ENCODE measurements at regions not wholly inside any gene's neighbourhood (a gene's known extent, or its start where the extent isn't known, plus 50 kb on each side); places are given as distances from the start of the nearest gene placed in this dataset.

- Histone ChIP-seq H3K9me3 (ENCODE audit: insufficient read depth, low read length) (no peaks in the 10 kb centered on the region), H3K36me3 (ENCODE audit: insufficient read depth, insufficient read length, low read length) (no peaks in the 10 kb centered on the region), H3K9ac (ENCODE audit: insufficient read length, low read depth) (no peak overlapping the region), H3K4me3 (ENCODE audit: insufficient read length, low read depth) (no peak overlapping the region), H3K4me1 (ENCODE audit: insufficient read depth, insufficient read length) (no peaks in the 10 kb centered on the region), H3K27me3 (ENCODE audit: insufficient read depth, insufficient read length) (no peaks in the 10 kb centered on the region)
- DNase-seq (ENCODE audit: low read depth, low spot score): no peak
- TF ChIP-seq YY1 (IDR thresholded peaks at IDR 0.05; ENCODE audit: insufficient read depth, insufficient read length) (no peak), ZNF274 (IDR thresholded peaks at IDR 0.05; ENCODE audit: low read depth, low read length) (no peak), SUZ12 (IDR thresholded peaks at IDR 0.05; ENCODE audit: extremely low read depth, insufficient read depth, insufficient read length) (no peak)
These were observed 584.8 kb upstream of the AGA start for GRCh38 chr4:178026999-178027398.

GRCh38 chr4:178027796-178028195 is 585.6 kb upstream of the AGA start:
- TF ChIP-seq YY1 (IDR thresholded peaks at IDR 0.05; ENCODE audit: insufficient read depth, insufficient read length) (no peak), SUZ12 (IDR thresholded peaks at IDR 0.05; ENCODE audit: extremely low read depth, insufficient read depth, insufficient read length) (no peak), ZNF274 (IDR thresholded peaks at IDR 0.05; ENCODE audit: low read depth, low read length) (no peak)
- H3K9ac ChIP-seq (ENCODE audit: insufficient read length, low read depth): no peak overlapping the region

GRCh38 chr4:178028481-178028880 is 586.2 kb upstream of the AGA start:
- Histone ChIP-seq H3K9me3 (ENCODE audit: insufficient read depth, low read length) (no peaks in the 10 kb centered on the region), H3K9ac (ENCODE audit: insufficient read length, low read depth) (no peak overlapping the region), H3K36me3 (ENCODE audit: insufficient read depth, insufficient read length, low read length) (no peaks in the 10 kb centered on the region), H3K27me3 (ENCODE audit: insufficient read depth, insufficient read length) (no peaks in the 10 kb centered on the region), H3K4me1 (ENCODE audit: insufficient read depth, insufficient read length) (no peaks in the 10 kb centered on the region), H3K4me3 (ENCODE audit: insufficient read length, low read depth) (no peak overlapping the region)
- no peak for TF ChIP-seq SUZ12 (IDR thresholded peaks at IDR 0.05; ENCODE audit: extremely low read depth, insufficient read depth, insufficient read length)
- TF ChIP-seq ZNF274 (IDR thresholded peaks at IDR 0.05; ENCODE audit: low read depth, low read length): no peak
- no peak for TF ChIP-seq YY1 (IDR thresholded peaks at IDR 0.05; ENCODE audit: insufficient read depth, insufficient read length)
- DNase-seq (ENCODE audit: low read depth, low spot score): no peak

More at GRCh38 chr4:178027796-178028195, 585.6 kb upstream of the AGA start:
- Histone ChIP-seq H3K9me3 (ENCODE audit: insufficient read depth, low read length) (no peaks in the 10 kb centered on the region), H3K4me1 (ENCODE audit: insufficient read depth, insufficient read length) (no peaks in the 10 kb centered on the region), H3K4me3 (ENCODE audit: insufficient read length, low read depth) (no peak overlapping the region), H3K27me3 (ENCODE audit: insufficient read depth, insufficient read length) (no peaks in the 10 kb centered on the region), H3K36me3 (ENCODE audit: insufficient read depth, insufficient read length, low read length) (no peaks in the 10 kb centered on the region)
- DNase-seq (ENCODE audit: low read depth, low spot score): no peak

GRCh38 chr4:178037459-178038214 is 595.4 kb upstream of the AGA start:
- H3K4me3 ChIP-seq (ENCODE audit: insufficient read length, low read depth): no peak overlapping the region
- H3K9me3 ChIP-seq (ENCODE audit: insufficient read depth, low read length): no peaks in the 10 kb centered on the region
- H3K9ac ChIP-seq (ENCODE audit: insufficient read length, low read depth): no peak overlapping the region
- no peaks in the 10 kb centered on the region for H3K4me1 ChIP-seq (ENCODE audit: insufficient read depth, insufficient read length)
- no peaks in the 10 kb centered on the region for H3K36me3 ChIP-seq (ENCODE audit: insufficient read depth, insufficient read length, low read length)
- TF ChIP-seq ZNF274 (IDR thresholded peaks at IDR 0.05; ENCODE audit: low read depth, low read length): no peak
- TF ChIP-seq YY1 (IDR thresholded peaks at IDR 0.05; ENCODE audit: insufficient read depth, insufficient read length): no peak
- no peak for DNase-seq (ENCODE audit: low read depth, low spot score)
- no peaks in the 10 kb centered on the region for H3K27me3 ChIP-seq (ENCODE audit: insufficient read depth, insufficient read length)

- TF ChIP-seq YY1 (IDR thresholded peaks at IDR 0.05; ENCODE audit: insufficient read depth, insufficient read length) (no peak), SUZ12 (IDR thresholded peaks at IDR 0.05; ENCODE audit: extremely low read depth, insufficient read depth, insufficient read length) (no peak), ZNF274 (IDR thresholded peaks at IDR 0.05; ENCODE audit: low read depth, low read length) (no peak)
- H3K36me3 ChIP-seq (ENCODE audit: insufficient read depth, insufficient read length, low read length): no peaks in the 10 kb centered on the region
These were observed 614.8 kb upstream of the AGA start for GRCh38 chr4:178056996-178057395.

GRCh38 chr4:178063568-178063967 is 621.3 kb upstream of the AGA start:
- no peak overlapping the region for H3K4me3 ChIP-seq (ENCODE audit: insufficient read length, low read depth)

More at GRCh38 chr4:178056996-178057395, 614.8 kb upstream of the AGA start:
- Histone ChIP-seq H3K27me3 (ENCODE audit: insufficient read depth, insufficient read length) (no peaks in the 10 kb centered on the region), H3K9me3 (ENCODE audit: insufficient read depth, low read length) (no peaks in the 10 kb centered on the region), H3K4me1 (ENCODE audit: insufficient read depth, insufficient read length) (no peaks in the 10 kb centered on the region), H3K9ac (ENCODE audit: insufficient read length, low read depth) (no peak overlapping the region), H3K4me3 (ENCODE audit: insufficient read length, low read depth) (no peak overlapping the region)
- DNase-seq (ENCODE audit: low read depth, low spot score): no peak

GRCh38 chr4:178066338-178066941 is 624.2 kb upstream of the AGA start:
- Histone ChIP-seq H3K27me3 (ENCODE audit: insufficient read depth, insufficient read length) (no peaks in the 10 kb centered on the region), H3K36me3 (ENCODE audit: insufficient read depth, insufficient read length, low read length) (no peaks in the 10 kb centered on the region)
- TF ChIP-seq SUZ12 (IDR thresholded peaks at IDR 0.05; ENCODE audit: extremely low read depth, insufficient read depth, insufficient read length) (no peak), ZNF274 (IDR thresholded peaks at IDR 0.05; ENCODE audit: low read depth, low read length) (no peak), YY1 (IDR thresholded peaks at IDR 0.05; ENCODE audit: insufficient read depth, insufficient read length) (no peak)

More at GRCh38 chr4:178063568-178063967, 621.3 kb upstream of the AGA start:
- no peak for TF ChIP-seq SUZ12 (IDR thresholded peaks at IDR 0.05; ENCODE audit: extremely low read depth, insufficient read depth, insufficient read length)
- no peak for TF ChIP-seq ZNF274 (IDR thresholded peaks at IDR 0.05; ENCODE audit: low read depth, low read length)
- TF ChIP-seq YY1 (IDR thresholded peaks at IDR 0.05; ENCODE audit: insufficient read depth, insufficient read length): no peak
- no peak for DNase-seq (ENCODE audit: low read depth, low spot score)
- no peak overlapping the region for H3K9ac ChIP-seq (ENCODE audit: insufficient read length, low read depth)
- H3K9me3 ChIP-seq (ENCODE audit: insufficient read depth, low read length): no peaks in the 10 kb centered on the region
- no peaks in the 10 kb centered on the region for H3K4me1 ChIP-seq (ENCODE audit: insufficient read depth, insufficient read length)
- no peaks in the 10 kb centered on the region for H3K27me3 ChIP-seq (ENCODE audit: insufficient read depth, insufficient read length)
- no peaks in the 10 kb centered on the region for H3K36me3 ChIP-seq (ENCODE audit: insufficient read depth, insufficient read length, low read length)

More at GRCh38 chr4:178066338-178066941, 624.2 kb upstream of the AGA start:
- no peak for DNase-seq (ENCODE audit: low read depth, low spot score)
- H3K9ac ChIP-seq (ENCODE audit: insufficient read length, low read depth): no peak overlapping the region
- no peaks in the 10 kb centered on the region for H3K9me3 ChIP-seq (ENCODE audit: insufficient read depth, low read length)
- no peaks in the 10 kb centered on the region for H3K4me1 ChIP-seq (ENCODE audit: insufficient read depth, insufficient read length)
- H3K4me3 ChIP-seq (ENCODE audit: insufficient read length, low read depth): no peak overlapping the region

Data from NT2/D1 (cell line).